ENCODE measurements at regions not wholly inside any gene's neighbourhood (a gene's known extent, or its start where the extent isn't known, plus 50 kb on each side); places are given as distances from the start of the nearest gene placed in this dataset.

DNA sequence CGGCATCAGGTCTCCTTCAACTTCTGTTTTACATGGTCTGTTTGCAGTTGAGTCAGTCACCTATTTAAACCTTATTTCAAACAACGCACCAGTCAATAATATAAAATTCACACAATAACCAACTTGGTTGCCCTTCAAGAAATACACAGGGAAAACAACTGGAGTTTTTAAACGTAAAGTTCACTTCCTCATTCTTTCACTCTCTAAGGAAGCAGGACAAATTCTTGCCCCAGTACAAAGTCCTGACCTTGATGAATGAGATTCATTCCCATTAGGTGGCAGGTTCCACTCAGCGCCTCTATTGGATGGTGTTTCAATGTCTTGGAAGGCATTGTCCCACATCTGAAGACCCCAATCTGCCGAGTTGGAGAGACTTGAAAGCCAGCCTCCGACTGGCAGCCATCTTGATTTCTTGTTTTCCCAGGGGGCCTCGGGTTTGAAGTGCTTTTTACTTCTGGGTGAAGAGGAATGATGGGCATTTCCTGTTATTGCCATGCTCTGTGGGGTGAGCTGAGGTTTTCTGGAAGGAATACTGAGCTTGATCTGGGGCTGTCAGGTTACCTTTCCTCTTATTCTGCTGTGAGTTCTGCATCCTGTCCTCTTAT lies 105.0 kb downstream of the ACER2 start:
- Histone ChIP-seq H3K4me1 (replicated peaks in 1 of 2) (no peaks in the 10 kb centered on the region), H3K27me3 (no peaks in the 10 kb centered on the region), H3K36me3 (replicated peaks in 1 of 2) (no peaks in the 10 kb centered on the region), H3K9me3 (replicated peaks in 1 of 3) (no peaks in the 10 kb centered on the region), H3K27ac (no peak overlapping the region), H3K4me3 (no peak overlapping the region)
- TF ChIP-seq CTCF (IDR thresholded peaks at IDR 0.05): no peak
- no peak for TF ChIP-seq POLR2A (IDR thresholded peaks at IDR 0.05)
- intact Hi-C loops (cut with DNase I): no loop called here
- DNase-seq: no peak
- 65 to 69% (median 67%) methylated on average over 7 of the region's 7 CpGs for WGBS, 4 donors

GRCh38 chr9:19512103-19512832 lies 103.5 kb downstream of the ACER2 start:
- 63 to 73% (median 66%) methylated on average over 7 of the region's 7 CpGs for WGBS, 4 donors
- intact Hi-C loops (cut with DNase I): no loop called here

GRCh38 chr9:19511694-19512093 lies 102.9 kb downstream of the ACER2 start:
- H3K4me3 ChIP-seq: no peak overlapping the region
- no peak overlapping the region for H3K27ac ChIP-seq
- no peaks in the 10 kb centered on the region for H3K9me3 ChIP-seq (replicated peaks in 1 of 3)
- intact Hi-C loops (cut with DNase I): no loop called here
- H3K4me1 ChIP-seq (replicated peaks in 1 of 2): no peaks in the 10 kb centered on the region
- TF ChIP-seq CTCF (IDR thresholded peaks at IDR 0.05): no peak
- no peak for TF ChIP-seq POLR2A (IDR thresholded peaks at IDR 0.05)
- WGBS, 4 donors: 65 to 89% (median 79%) methylated on average over 3 of the region's 3 CpGs
- no peak for DNase-seq
- H3K27me3 ChIP-seq: no peaks in the 10 kb centered on the region
- H3K36me3 ChIP-seq (replicated peaks in 1 of 2): no peaks in the 10 kb centered on the region

More at GRCh38 chr9:19512103-19512832, 103.5 kb downstream of the ACER2 start:
- Histone ChIP-seq H3K27ac (no peak overlapping the region), H3K27me3 (no peaks in the 10 kb centered on the region), H3K4me3 (no peak overlapping the region), H3K36me3 (replicated peaks in 1 of 2) (no peaks in the 10 kb centered on the region), H3K4me1 (replicated peaks in 1 of 2) (no peaks in the 10 kb centered on the region), H3K9me3 (replicated peaks in 1 of 3) (no peaks in the 10 kb centered on the region)
- no peak for DNase-seq
- TF ChIP-seq CTCF (IDR thresholded peaks at IDR 0.05): no peak
- TF ChIP-seq POLR2A (IDR thresholded peaks at IDR 0.05): no peak

DNA sequence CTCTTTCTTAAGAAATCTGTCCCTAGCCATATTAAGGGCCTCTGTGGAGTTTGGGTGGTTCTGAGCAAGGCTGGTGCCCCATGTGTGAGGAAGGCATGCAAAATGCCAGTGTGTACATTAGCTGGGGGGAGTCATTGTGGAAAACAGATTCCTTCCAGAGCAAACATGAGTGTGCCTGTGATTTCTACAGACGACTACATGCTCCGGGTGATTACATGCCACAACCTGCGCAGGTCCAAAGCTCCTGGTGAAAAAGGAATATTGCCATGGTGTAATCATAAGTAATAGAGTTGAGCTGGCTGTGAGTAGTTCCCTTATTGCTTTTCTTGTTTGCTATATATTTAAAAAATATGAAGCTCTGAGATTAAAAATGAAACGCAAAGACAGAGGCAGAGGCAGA lies 102.1 kb downstream of the ACER2 start:
- DNase-seq: no peak
- Histone ChIP-seq H3K36me3 (replicated peaks in 1 of 2) (no peaks in the 10 kb centered on the region), H3K9me3 (replicated peaks in 1 of 3) (no peaks in the 10 kb centered on the region), H3K27ac (no peak overlapping the region), H3K4me1 (replicated peaks in 1 of 2) (no peaks in the 10 kb centered on the region), H3K4me3 (no peak overlapping the region), H3K27me3 (no peaks in the 10 kb centered on the region)
- intact Hi-C loops (cut with DNase I): no loop called here
- 77 to 90% (median 82%) methylated on average over 4 of the region's 4 CpGs for WGBS, 4 donors
- TF ChIP-seq CTCF (IDR thresholded peaks at IDR 0.05): no peak
- no peak for TF ChIP-seq POLR2A (IDR thresholded peaks at IDR 0.05)
